GM21717 (cell line): ENCODE measurements at regions not wholly inside any gene's neighbourhood (a gene's known extent, or its start where the extent isn't known, plus 50 kb on each side); places are given as distances from the start of the nearest gene placed in this dataset.
"Not testable (repeated sequence)": the region's sequence is repeated elsewhere in the genome, so short reads cannot be mapped to it uniquely, and the experiment has no call there.

Experiments
- ATAC-seq: cut with Tn5 transposase; IDR thresholded peaks from one replicate; pipeline ENCODE4 v1.9.1; 2021; ENCODE audit warnings: mild to moderate bottlenecking, moderate library complexity; ENCODE audit not compliant: unreplicated experiment

DNA sequence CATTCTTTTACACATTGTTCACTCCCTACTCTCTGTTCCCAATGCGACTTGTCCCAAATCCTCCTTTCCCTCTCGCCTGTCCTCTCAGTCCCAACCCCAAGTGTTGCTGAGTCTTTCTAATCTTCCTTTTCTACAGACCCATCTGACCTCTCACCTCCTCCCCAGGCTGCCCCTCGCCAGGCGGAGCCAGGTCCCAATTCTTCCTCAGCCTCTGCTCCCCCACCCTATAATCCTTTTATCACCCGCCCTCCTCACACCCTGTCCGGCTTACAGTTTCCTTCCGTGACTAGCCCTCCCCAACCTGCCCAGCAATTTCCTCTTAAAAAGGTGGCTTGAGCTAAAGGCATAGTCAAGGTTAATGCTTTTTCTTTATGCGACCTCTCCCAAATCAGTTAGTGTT lies 373.4 kb downstream of the RND3 start:
- not testable (repeated sequence) for ATAC-seq

DNA sequence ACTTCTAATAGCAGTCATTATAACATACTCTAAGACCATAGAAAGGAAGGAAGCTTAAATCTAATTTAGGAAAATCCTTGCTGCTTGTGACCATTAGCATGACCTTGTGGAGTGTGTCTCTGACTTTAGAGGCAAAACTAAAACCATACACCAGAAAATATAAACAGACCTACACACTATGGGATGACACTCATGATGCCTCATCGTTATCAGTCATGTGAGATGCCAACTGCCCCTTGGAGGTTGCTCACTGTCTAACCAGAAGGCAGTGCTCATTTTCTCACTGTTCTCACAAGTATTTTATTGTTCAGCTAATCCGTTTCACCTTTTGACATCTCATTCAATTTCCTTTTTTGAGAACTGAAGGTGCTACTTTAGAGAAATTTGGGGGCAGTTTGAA lies 376.9 kb downstream of the RND3 start:
- no peak for ATAC-seq

DNA sequence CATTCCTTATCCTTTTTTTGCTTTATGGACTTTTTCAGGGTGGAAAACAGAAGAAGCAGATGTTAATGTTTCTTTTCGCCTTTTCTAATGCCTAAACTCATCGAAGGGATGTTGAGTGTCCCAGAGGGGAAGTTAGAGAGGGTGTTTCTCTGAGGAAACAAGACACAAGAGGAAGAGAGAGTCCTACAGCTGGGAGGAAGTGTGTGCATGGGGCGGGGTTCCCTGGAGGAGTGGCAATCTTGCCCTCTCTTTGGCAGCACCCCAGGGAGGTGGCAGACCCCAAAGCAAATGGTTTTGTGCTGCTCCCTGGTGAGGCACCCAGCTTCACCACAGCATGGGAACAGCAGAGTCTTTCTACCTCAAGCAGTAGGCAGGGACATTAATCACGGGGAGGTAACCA lies 377.6 kb downstream of the RND3 start:
- ATAC-seq, result no peak

DNA sequence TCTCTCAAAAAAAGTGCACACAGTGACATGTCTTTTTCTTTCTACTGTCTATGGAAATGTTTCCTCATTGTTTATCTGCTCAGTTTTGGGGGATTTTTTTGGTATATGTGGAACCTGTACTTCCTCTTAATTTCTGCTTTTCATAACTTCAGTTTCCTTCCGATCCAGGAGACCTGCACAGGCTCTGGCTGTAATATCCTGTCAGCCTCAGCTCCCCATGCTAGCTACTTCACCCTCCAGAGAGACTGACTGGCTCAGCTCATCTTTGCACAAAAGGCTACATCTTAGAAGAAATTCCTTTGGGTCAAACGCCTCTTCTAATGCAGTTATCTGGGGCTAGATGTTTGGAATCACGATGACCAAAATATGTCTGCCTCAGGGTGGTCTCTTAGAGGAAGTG lies 378.4 kb downstream of the RND3 start:
- no peak for ATAC-seq

DNA sequence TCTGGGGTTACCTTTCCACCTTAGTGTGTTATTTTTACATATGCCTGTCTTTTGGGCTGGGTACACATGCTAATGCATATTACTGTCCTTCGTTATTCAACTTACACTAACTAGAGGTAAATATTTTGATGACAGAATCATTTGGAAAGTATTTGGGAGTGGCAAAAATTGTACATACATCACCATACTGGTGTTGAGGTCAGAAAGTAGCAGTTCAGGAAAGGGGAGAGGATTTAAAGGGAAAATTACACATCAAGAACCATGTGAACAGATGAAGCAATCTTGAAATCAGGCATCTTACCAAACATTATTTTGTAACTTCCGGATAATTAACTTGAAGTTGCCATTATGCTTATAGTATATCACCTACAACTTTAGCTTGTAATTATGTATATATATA lies 379.7 kb downstream of the RND3 start:
- no peak for ATAC-seq

DNA sequence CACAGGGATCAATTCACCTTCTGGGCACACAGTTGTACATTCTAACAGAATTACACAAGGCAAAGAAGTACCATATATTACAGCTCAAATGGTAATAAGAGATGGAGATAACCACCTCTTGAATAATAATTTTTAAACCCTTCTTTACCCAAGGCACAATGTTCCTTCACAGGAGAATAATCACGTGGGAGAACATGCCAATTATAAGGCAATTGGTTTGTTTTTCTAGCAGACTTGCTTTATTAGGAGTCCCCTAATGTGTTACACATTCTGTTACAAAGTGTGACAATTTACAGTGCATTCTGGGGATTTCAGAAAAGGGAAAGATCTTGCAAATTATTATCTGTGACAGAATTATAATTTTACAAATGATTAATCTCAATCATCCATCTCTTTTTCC lies 380.3 kb downstream of the RND3 start:
- no peak for ATAC-seq

DNA sequence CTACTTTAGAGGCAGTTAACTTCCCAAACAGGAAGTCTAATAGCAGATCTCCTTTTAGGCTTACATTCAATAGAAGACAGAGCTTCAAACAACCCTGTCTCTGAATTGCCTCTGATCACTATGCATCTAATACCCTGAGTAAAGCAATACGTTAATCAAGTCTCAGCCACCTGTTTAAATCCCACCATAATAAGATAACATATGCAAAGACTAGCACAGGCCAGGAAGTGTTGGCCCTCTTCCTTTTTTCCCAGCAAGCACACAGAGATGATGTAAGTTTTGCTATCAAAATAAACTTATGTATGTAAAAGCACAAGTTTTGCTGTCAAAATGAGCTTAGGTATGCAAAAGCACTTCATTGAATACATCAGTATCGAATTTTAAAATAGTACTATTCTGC lies 385.5 kb downstream of the RND3 start:
- no peak for ATAC-seq

DNA sequence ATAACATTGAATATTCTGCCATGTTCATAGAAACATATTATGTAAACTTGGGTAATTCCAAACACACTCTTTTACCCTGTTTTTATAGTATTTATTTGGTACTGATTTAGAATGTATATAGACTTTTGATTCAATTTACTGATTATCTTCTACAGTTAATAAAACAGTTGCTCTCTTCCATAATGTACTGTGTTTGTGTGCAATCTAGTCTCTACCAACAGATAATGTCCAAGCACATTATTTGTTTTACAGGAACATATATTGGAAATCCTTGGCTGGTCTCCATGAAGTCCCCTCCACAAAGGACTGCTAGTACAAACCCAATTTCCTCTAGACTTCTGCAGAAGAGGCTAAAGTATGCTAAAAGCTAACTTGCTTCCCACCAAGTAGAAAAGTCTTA lies 386.6 kb downstream of the RND3 start:
- ATAC-seq, result no peak

DNA sequence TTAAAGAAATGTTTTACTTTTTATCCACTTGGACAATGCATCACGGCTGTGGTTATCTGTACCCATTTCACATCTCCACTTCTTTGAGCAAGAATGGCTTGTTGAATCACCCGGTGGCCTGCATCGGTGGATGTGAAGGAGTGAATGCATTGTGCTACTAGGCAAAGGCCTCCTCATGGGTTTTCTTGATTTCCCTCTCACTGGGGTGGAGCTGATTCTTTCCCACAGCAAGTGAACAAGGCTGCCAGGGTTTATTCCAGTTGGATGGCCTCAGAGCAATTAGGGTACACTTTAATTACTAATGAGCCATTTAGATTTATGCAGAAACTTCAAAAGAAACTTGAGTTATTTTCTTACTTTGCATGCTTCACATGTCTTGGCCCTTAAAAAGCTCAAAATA lies 387.1 kb downstream of the RND3 start:
- ATAC-seq, result no peak

DNA sequence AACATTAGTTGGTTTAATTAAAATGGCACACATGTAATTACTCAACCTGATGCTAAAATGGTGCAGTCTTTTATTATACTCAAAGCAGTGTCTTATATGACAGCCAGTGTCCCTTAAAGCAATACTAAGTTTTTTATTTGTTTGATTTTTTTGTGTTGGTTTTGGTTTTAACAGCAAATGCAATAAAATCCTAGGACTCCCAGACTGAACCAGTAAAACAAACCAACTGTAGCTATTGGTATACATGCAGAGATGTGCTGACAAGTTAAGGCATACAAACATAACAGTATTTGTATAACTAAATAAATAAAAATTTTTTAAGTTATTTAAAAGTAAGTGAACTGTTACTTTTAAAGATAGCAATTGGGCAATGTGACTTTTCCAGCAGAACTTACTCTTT lies 387.7 kb downstream of the RND3 start:
- ATAC-seq, result no peak

DNA sequence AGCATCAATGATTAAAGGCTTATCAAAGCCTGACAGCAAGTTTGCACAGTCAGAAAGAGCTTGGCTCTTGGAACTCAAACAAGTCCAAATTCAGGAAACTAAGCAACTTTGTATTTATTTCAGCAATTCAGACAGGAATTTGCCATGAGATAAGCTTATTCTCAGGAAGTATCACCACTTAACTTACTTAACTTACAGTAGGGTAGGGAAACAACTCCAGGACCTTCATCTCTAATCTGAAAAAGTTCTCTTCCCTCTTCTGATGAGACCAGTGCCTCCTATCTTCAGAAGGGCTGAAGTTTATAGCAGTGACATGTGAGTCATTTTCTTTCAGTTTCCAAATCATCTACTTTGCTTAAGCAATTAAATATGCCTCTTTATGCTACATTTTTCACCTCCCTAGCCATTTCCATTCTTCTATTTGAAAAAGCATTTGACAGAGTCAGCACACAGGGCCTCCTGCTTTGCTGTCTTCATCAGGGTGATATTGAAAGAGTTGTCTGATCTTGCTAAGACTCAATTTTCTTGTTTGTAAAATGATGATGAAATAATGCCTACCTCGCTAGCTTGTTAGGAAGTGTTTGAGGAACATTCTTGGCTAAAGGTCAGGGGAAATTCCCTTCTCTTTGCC lies 389.5 kb downstream of the RND3 start:
- ATAC-seq, result no peak

DNA sequence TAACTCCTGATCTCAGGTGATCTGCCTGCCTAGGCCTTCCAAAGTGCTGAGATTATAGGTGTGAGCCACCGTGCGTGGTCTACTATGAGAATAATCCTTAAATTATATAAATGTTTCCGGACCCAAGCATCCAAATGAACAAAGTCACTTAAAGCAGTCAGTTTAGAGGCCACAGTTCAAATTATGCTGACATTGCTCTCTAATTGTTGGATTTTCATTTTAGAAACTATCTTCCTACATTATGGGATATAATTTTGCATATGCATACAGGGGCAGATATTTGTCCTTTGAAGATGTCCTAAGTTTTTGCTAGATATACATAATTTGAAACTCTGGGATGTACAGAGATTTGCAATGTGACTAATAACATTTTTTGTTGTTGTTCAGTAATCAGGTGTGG lies 390.1 kb downstream of the RND3 start:
- ATAC-seq, result no peak

DNA sequence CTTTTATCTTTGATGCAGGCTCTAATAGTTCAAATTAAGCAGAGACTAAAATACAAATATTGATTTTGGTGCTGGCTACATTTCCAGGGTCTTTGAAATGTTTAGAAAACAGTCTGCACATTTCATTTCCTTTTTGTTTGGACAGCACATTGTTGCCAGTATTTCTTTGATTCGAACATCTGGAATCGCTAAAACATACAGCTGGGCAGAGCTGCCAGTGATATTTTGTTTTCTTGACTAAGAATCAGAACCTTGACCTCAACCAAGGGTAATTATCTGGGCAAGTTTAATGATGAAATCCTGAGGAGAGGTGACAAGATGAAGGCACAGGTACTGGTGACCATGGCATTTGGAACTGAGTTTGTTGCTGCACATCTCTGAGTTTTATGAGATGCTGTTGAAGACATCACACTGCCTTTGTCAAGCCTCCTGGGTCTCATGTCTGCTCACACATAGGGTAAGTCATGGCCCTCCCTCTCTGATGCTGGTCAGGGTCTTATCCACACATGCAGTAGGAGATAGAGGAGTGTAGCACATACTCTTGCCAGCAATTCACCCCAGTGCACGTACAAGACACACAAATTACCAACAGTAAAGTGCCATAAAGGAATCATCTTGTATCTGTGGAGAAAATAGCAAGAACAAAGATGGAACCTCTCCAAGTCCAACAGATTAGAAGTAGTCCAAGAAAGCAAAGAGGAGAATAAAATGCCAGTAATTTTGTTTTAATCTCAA lies 391.9 kb downstream of the RND3 start:
- ATAC-seq, result no peak

DNA sequence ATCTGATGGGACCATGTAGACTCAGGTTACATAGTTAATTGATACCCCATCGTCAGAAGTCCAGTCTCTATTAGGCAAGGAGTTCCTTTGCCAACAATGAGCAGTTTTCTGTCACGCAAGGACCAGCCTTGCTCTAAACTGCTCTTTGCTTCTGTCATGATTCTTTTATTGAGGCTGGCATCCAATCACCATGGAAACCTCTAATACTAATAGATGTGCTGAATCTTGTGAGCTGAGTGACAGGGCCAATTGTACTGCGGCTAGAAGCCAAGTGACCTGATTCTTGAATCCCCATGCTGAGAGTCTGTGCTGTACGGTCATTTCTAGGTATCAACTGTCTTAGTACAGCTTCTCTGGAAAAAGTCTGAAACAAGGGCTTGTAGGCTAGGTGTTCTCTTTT lies 395.6 kb downstream of the RND3 start:
- no peak for ATAC-seq

DNA sequence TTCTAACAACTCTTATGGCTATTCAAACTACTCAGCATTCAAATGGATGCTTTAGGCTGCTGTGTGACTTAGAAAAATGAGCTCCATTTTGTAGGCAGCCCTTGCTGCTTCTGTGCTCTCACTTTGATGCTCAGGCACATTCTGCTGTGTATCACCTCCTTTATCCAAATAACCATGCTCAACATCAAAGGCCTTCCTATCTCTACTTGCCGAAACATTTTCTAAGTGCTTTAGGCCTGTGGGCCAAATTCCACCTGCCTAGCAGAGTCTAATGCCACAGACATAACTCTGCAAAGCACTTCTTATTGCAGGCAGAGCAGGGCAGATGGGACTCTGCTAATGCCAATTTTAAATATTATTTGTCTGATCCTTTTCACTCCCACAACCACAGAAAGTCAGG lies 397.4 kb downstream of the RND3 start:
- no peak for ATAC-seq

DNA sequence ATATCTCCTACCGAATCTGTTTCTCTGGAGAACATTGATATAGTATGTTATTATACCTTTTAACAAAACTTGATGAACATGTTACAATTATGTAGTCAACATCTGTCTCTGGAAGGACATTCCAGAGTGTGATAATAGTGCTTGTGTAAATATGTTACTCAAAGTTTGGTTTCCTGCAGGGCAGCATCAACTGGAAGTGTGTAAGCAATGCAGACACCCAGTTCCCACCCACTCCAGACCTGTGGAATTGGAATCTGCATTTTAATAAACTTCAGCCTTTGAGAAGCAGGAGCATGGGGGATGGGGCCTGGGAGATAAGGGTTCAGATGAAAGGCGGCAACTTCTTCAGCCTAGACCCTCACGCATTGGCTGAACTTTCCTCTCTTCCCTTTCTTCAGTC lies 398.9 kb downstream of the RND3 start:
- ATAC-seq, result no peak

DNA sequence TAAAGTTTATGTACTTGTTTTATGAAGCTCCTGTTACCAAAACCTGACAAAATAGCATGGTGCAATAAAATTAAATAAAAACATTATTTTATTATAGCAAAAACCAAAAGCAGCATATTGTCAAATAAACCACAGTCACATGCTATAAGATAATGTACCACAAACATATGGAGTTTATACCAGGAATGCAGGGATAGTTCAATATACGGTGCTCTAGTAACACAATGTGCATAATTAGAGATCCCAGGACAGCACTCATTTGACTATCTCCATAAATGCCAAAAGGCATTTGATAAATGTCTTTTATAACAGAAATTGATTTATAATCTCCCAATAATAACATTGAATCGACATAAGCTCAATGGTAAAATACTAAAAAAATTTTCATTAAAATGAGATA lies 402.0 kb downstream of the RND3 start:
- no peak for ATAC-seq

DNA sequence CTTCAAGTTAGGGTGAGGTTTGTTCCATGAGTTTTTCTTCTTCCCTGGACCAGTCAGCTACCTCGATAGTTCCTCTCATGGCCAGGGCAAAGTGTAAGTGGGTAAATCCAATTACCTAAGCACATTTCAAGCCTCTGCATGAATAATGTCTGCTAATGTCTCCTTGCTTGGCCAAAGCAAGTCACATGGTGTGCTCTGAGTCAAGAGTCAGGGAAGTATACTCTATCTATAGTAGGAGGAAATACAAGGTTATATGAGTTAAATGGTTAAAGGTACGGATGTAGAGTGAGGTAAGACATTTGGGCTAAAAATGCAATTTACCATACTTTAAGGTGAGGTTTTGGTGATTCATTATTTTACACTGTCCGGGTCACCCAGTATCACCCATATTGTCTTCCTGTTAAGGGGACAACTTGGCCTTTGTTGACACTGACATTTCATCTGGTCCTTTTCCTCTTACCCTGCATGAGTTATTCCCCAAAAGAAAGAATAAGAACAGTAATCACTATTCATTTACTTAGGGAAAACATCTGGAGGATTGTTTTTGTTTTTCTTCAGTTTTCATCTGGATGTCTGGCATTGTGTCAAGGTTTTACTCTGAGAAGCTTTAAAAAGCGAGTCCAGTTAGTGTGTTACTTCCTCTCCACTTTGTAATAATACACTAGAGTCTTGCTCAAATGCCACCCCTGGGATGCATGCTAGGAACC lies 405.5 kb downstream of the RND3 start:
- no peak for ATAC-seq

DNA sequence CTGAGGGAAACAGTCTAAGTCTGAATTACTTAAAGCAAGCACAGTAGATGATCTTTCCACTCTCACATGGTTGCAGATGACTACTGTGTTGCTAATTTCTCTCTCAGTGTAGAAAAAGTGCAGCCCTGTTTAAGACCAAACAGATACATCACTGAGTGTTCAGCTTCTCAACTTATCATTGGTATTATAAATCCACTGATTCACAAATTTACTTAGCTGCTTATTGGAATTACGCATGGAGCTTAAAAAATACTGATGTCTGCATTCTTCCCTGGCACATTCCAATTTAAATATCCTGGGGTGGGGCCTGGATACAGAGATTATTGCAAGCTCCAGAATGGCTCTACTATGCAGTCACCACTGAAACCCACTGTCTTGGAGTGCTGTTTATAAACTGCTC lies 411.2 kb downstream of the RND3 start:
- no peak for ATAC-seq

DNA sequence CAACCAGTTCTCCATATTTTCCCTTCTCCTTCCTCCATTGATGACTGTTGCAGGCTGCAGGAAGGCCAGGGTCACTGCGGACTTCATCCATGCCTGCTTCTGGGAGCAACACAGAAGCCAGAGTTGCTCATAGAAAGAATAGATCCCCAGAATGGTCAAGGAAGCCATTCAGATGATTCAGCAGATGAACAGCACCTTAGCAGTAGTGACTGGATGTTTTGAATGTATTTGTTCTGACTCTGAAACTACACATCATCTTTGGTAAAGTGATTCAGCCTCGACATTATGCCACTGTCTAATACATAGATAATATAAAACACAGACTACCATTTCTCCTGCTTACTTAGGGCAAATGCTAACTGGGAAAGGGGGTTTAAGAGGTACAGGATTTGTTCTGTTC lies 411.6 kb downstream of the RND3 start:
- ATAC-seq, result no peak

DNA sequence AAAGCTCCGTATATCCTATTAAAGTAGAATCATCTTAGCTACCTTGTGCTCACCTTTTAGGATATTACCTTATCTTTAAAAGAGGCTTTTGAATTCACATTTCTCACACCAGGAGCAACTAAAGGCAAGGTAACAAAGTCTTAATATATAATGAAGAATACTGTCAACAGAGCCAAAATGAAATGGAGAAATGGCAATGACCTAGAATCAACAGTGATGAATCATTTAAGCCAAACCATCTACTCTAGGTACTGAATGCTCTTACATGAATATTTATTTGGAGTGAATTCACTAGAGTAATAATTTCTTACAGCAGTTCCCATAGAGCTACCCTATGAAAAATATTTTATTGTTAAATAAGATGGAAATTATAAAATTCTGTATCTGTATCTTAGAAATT lies 421.0 kb downstream of the RND3 start:
- ATAC-seq, result no peak

DNA sequence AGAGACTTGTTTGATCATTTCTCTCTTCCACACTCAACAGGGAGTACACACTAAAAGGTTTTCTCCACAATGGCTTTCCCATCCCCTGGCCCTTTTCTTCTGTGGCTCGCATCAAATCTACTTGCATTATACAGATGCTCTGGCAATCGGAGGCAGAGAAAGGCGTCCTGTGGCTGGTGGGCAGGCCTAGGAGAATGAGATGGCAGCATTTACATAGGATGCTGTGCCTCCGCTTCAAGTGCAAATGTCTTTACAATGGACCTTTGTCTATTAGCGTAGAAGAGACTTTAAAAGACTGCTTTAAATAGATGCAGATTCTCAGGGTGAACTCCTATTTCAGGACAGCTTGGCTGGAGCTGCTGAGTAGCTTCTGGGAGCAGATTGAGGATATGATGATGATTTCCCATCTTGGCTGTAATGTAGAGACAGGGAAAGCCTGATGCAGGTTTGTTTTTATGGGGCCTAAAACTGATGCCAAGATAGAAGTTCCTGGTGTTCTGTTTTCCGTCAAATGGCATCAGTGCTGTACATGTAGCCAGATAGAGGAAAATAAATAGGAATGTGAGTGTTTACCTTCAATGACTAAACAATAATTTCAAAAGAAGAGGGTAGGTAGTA lies 423.4 kb downstream of the RND3 start:
- ATAC-seq, result no peak
